ENCODE measurements at regions not wholly inside any gene's neighbourhood (a gene's known extent, or its start where the extent isn't known, plus 50 kb on each side); places are given as distances from the start of the nearest gene placed in this dataset.
A peak's percentile ranks its signal among the peaks of the same experiment; 100 is the strongest.

DNA sequence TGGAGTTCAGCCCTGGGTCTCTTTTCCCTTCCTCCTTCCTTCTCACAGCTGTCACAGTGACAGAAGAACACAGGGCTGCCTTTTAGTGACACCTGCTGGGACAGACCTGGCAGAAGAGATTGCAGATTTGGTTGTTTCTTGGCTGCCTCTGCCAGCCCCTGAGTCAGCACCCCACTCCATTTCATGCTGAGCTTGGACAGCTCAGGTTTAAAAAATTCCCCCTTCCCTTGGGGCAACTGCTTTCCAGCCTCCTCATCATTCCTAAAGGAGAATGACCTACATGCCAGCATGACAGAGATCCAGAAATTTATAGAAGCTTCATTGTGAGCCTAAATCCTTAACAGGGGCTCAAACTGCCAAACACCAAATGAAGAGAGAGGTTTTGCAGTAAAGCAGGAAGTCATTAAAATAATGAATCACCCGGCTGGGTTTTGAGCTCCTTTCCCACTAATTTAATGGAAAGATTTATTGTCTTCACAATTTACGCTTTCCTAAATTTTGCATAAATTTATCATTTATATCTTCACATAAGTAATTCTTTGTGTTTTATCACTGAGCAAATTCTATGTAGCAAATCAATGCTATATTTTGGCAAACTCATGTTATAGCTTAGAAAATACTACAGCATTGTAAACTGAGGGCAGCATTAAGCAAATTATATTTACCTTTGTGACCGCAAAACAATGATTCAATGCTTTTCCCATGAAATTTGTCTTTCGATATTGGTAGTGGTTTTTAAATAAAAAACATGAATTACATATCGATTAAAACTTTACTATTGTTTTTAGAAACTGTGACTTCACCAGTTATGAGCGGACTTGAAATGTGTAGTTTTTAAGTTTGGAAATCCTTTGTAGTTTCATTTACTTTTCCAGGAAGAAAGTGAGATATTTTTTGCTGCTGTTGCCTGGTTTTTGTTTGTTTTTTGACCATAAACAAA lies 399.5 kb upstream of the ANKRD30A start:
- no peaks in the 10 kb centered on the region for H3K27me3 ChIP-seq (replicated peaks; ENCODE audit: control insufficient read depth, insufficient read depth, low read length)
- H3K4me1 ChIP-seq (ENCODE audit: control insufficient read depth, insufficient read depth, low read length): peaks cover 18% of the 10 kb centered on the region
- H3K9me3 ChIP-seq (ENCODE audit: control insufficient read depth, low read length): no peaks in the 10 kb centered on the region
- peak; percentile 87 for DNase-seq (ENCODE audit: low read depth)
- H3K36me3 ChIP-seq (ENCODE audit: control insufficient read depth, insufficient read depth, low read length, severe bottlenecking): no peaks in the 10 kb centered on the region
- H3K4me3 ChIP-seq (ENCODE audit: low read length): no peak overlapping the region
- no peak overlapping the region for H3K9ac ChIP-seq (ENCODE audit: low read length)

DNA sequence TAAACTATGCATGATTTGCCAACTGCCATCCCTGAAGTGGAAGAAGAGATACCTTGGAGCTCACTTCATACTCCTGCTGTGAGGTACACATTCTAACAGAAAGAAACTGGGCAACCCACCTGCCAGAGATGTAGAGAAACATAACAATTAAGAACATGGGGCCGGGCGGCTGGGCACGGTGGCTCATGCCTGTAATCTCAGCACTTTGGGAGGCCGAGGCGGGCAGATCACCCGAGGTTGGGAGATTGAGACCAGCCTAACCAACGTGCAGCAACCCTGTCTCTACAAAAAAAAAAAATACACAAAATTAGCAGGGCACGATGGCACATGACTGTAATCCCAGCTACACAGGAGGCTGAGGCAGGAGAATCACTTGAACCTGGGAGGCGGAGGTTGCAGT lies 402.6 kb upstream of the ANKRD30A start:
- H3K36me3 ChIP-seq (ENCODE audit: control insufficient read depth, insufficient read depth, low read length, severe bottlenecking): no peaks in the 10 kb centered on the region
- no peaks in the 10 kb centered on the region for H3K27me3 ChIP-seq (replicated peaks; ENCODE audit: control insufficient read depth, insufficient read depth, low read length)
- no peak overlapping the region for H3K9ac ChIP-seq (ENCODE audit: low read length)
- no peak for DNase-seq (ENCODE audit: low read depth)
- H3K4me1 ChIP-seq (ENCODE audit: control insufficient read depth, insufficient read depth, low read length): peaks cover 18% of the 10 kb centered on the region
- no peak overlapping the region for H3K4me3 ChIP-seq (ENCODE audit: low read length)
- H3K9me3 ChIP-seq (ENCODE audit: control insufficient read depth, low read length): no peaks in the 10 kb centered on the region

DNA sequence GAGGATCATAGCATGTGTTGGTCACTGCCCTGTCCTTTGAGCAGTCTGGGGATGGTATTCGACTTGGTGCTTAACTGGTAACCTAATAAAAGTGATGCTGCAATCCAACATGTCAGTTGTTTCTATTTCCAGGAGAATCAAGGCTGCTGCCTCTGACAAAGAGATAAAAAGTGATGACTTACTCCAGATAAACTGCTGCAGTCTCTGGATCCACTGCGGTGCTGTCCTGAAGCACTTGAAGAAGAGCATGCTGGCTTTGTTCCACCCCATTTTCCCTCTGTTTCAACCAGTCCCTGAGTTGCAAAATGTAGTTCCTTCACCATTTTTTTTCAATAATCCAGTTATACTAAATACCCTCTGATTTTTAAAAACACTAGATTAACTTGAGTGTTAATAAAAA lies 403.5 kb upstream of the ANKRD30A start:
- Histone ChIP-seq H3K36me3 (ENCODE audit: control insufficient read depth, insufficient read depth, low read length, severe bottlenecking) (no peaks in the 10 kb centered on the region), H3K27me3 (replicated peaks; ENCODE audit: control insufficient read depth, insufficient read depth, low read length) (no peaks in the 10 kb centered on the region), H3K9me3 (ENCODE audit: control insufficient read depth, low read length) (no peaks in the 10 kb centered on the region), H3K4me1 (ENCODE audit: control insufficient read depth, insufficient read depth, low read length) (peaks cover 18% of the 10 kb centered on the region), H3K9ac (ENCODE audit: low read length) (no peak overlapping the region), H3K4me3 (ENCODE audit: low read length) (no peak overlapping the region)
- no peak for DNase-seq (ENCODE audit: low read depth)

DNA sequence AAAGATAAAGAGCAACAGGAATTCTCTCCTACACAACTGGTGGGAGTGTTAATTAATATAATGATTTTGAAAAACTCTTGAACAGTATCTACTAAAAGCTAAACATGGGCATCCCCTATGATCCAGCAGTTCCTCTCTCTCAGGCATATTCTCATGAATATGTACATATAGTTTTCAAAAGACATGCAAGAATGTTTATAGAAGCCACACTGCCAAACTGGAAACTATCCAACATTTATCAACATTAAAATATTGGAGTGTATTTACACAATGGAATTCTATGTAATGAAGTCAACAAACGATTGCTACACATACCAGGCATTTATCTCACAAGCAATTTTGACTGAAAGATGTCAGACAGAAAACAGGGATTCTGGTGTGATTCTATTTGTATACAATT lies 404.5 kb upstream of the ANKRD30A start:
- no peak overlapping the region for H3K4me3 ChIP-seq (ENCODE audit: low read length)
- no peaks in the 10 kb centered on the region for H3K9me3 ChIP-seq (ENCODE audit: control insufficient read depth, low read length)
- H3K9ac ChIP-seq (ENCODE audit: low read length): no peak overlapping the region
- H3K27me3 ChIP-seq (replicated peaks; ENCODE audit: control insufficient read depth, insufficient read depth, low read length): no peaks in the 10 kb centered on the region
- no peaks in the 10 kb centered on the region for H3K36me3 ChIP-seq (ENCODE audit: control insufficient read depth, insufficient read depth, low read length, severe bottlenecking)
- H3K4me1 ChIP-seq (ENCODE audit: control insufficient read depth, insufficient read depth, low read length): peaks cover 14% of the 10 kb centered on the region
- DNase-seq (ENCODE audit: low read depth): peak; percentile 24

DNA sequence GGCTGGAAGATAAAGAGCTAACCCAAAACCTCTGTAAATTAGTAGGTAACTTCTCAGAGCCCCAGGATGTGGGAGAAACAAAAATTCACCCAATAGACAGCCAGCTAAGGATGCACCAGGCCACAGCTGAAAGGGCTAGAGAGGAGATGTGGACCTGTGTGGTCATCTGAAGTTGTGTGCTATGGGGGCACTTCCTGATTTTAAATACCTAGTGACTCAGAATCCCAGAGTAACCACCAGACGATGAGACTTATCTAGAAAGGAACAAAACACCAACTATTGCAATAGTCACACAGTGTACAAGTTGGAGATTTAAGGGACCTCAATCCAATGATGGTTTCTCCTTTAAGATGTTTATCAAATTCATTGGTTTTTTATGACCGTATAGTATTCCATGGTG lies 408.3 kb upstream of the ANKRD30A start:
- Histone ChIP-seq H3K9ac (ENCODE audit: low read length) (no peak overlapping the region), H3K36me3 (ENCODE audit: control insufficient read depth, insufficient read depth, low read length, severe bottlenecking) (no peaks in the 10 kb centered on the region), H3K9me3 (ENCODE audit: control insufficient read depth, low read length) (no peaks in the 10 kb centered on the region), H3K4me3 (ENCODE audit: low read length) (no peak overlapping the region), H3K27me3 (replicated peaks; ENCODE audit: control insufficient read depth, insufficient read depth, low read length) (no peaks in the 10 kb centered on the region), H3K4me1 (ENCODE audit: control insufficient read depth, insufficient read depth, low read length) (peaks cover 5% of the 10 kb centered on the region)
- no peak for DNase-seq (ENCODE audit: low read depth)

DNA sequence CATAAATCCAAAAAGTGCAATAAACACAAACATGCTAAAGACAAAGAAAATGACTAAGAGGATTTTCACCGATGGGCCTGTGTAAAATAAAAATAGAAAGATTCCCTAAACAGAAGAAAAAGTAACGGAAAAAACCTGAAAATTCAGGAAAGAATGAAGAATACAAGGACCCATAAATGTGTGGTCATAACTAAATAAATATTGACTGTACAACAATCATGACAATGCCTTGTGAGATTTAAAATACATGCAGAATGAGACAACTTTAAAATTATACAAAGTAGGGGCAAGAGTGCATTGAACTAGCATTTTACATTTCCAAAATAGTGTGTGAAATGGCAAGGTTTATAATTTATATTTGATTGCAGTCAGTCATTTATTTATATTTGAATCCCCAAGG lies 409.1 kb upstream of the ANKRD30A start:
- no peaks in the 10 kb centered on the region for H3K9me3 ChIP-seq (ENCODE audit: control insufficient read depth, low read length)
- no peak for DNase-seq (ENCODE audit: low read depth)
- no peak overlapping the region for H3K4me3 ChIP-seq (ENCODE audit: low read length)
- no peaks in the 10 kb centered on the region for H3K36me3 ChIP-seq (ENCODE audit: control insufficient read depth, insufficient read depth, low read length, severe bottlenecking)
- H3K4me1 ChIP-seq (ENCODE audit: control insufficient read depth, insufficient read depth, low read length): no peaks in the 10 kb centered on the region
- no peaks in the 10 kb centered on the region for H3K27me3 ChIP-seq (replicated peaks; ENCODE audit: control insufficient read depth, insufficient read depth, low read length)
- H3K9ac ChIP-seq (ENCODE audit: low read length): no peak overlapping the region

DNA sequence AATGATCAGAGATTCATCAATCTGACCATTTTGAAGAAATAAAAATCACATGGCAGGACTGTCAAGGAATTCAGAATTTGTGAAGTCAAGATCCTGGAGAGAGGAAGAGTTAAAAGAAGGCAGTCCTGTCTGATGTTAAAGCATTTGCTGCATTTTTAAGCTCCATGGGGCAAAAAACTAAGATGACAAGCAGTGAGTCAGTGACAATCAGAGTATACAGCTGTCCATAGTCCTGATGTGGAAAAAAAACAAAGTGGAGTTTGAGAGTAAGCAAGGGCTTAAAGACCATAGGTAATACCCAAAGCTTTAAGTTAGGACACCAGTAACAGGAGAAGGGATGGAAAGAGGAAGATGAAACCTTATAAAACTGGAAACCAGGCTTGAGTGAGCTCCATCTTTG lies 412.7 kb upstream of the ANKRD30A start:
- no peaks in the 10 kb centered on the region for H3K4me1 ChIP-seq (ENCODE audit: control insufficient read depth, insufficient read depth, low read length)
- no peak overlapping the region for H3K4me3 ChIP-seq (ENCODE audit: low read length)
- no peak overlapping the region for H3K9ac ChIP-seq (ENCODE audit: low read length)
- no peaks in the 10 kb centered on the region for H3K36me3 ChIP-seq (ENCODE audit: control insufficient read depth, insufficient read depth, low read length, severe bottlenecking)
- DNase-seq (ENCODE audit: low read depth): no peak
- H3K27me3 ChIP-seq (replicated peaks; ENCODE audit: control insufficient read depth, insufficient read depth, low read length): no peaks in the 10 kb centered on the region
- H3K9me3 ChIP-seq (ENCODE audit: control insufficient read depth, low read length): no peaks in the 10 kb centered on the region

DNA sequence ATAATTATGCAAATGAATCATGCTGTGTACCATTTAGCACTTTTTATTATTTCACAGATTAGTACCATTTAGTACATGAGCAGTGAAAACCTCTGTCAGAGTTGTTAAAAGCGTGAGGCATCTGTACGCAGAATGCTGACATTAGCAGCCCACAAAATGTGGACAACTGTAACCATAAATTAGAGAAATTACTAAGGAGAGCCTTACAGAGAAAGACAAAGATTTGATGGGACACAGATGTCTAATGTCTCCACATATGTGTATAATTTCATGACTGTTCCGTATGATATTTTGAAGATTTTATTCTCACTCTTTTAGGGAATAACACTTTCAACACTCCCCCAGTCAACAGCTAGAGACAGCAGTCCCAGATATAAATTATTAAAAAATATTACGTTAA lies 414.0 kb upstream of the ANKRD30A start:
- Histone ChIP-seq H3K4me1 (ENCODE audit: control insufficient read depth, insufficient read depth, low read length) (no peaks in the 10 kb centered on the region), H3K4me3 (ENCODE audit: low read length) (no peak overlapping the region), H3K36me3 (ENCODE audit: control insufficient read depth, insufficient read depth, low read length, severe bottlenecking) (no peaks in the 10 kb centered on the region), H3K9me3 (ENCODE audit: control insufficient read depth, low read length) (no peaks in the 10 kb centered on the region), H3K27me3 (replicated peaks; ENCODE audit: control insufficient read depth, insufficient read depth, low read length) (no peaks in the 10 kb centered on the region), H3K9ac (ENCODE audit: low read length) (no peak overlapping the region)
- DNase-seq (ENCODE audit: low read depth): no peak

DNA sequence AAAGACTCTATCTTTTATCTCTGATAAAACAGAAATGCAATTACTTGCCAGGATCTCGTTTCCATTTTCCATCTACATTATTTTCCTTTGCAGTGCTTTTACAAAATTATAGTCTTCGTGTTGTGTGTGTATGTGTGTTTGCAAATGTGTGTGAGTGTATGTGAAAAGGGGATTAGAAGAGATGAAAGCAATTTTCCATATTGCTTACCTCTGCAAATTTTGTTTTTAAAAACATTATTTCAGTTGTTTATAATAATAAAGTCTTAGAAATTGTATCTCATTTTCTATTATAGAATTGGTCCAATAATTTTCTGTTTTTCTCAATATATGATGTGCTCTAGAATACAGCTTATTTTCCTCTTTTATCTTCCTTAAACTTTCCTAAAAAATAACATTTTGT lies 421.3 kb upstream of the ANKRD30A start:
- Histone ChIP-seq H3K9ac (ENCODE audit: low read length) (no peak overlapping the region), H3K9me3 (ENCODE audit: control insufficient read depth, low read length) (peaks cover 12% of the 10 kb centered on the region), H3K4me3 (ENCODE audit: low read length) (no peak overlapping the region), H3K4me1 (ENCODE audit: control insufficient read depth, insufficient read depth, low read length) (no peaks in the 10 kb centered on the region), H3K27me3 (replicated peaks; ENCODE audit: control insufficient read depth, insufficient read depth, low read length) (no peaks in the 10 kb centered on the region), H3K36me3 (ENCODE audit: control insufficient read depth, insufficient read depth, low read length, severe bottlenecking) (no peaks in the 10 kb centered on the region)
- no peak for DNase-seq (ENCODE audit: low read depth)

DNA sequence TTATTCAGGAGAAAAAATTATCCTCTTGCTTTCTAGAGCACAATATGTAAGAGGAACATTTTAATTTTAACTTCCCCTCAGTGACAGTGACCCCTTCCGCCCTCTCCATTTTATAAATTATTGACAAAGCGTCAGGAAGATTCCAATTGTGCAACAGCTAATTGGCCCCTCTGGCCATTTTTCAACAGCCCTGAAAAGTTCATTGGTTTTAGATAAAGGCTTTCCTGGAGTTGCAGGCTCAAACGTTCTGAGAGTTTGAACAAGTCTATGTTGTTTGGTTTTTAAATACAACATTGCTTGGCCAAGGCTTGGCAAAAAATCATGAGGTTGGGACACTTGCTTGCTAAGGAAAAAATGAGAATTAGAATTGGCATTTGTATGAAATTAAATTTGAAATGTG lies 422.2 kb upstream of the ANKRD30A start:
- Histone ChIP-seq H3K4me1 (ENCODE audit: control insufficient read depth, insufficient read depth, low read length) (no peaks in the 10 kb centered on the region), H3K36me3 (ENCODE audit: control insufficient read depth, insufficient read depth, low read length, severe bottlenecking) (no peaks in the 10 kb centered on the region), H3K9ac (ENCODE audit: low read length) (no peak overlapping the region), H3K27me3 (replicated peaks; ENCODE audit: control insufficient read depth, insufficient read depth, low read length) (no peaks in the 10 kb centered on the region), H3K9me3 (ENCODE audit: control insufficient read depth, low read length) (peaks cover 12% of the 10 kb centered on the region), H3K4me3 (ENCODE audit: low read length) (no peak overlapping the region)
- DNase-seq (ENCODE audit: low read depth): peak; percentile 7

DNA sequence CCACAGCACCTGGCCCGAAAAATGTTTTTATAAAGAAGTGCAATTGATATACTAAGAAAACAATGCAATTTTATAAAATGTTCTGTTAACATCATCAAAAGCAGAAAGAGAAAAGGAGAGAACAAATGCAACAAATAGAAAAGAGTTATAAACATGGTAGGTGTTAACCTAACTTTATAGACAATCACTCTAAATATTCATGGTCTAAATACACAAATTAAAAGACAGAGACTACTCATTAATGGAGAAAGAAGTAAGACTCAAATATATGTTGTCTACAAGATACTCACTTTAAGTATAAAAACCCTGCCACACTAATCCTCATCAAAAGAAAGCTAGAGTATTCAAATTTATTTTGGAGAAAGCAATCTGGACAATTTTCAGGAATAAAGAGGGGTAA lies 425.3 kb upstream of the ANKRD30A start:
- Histone ChIP-seq H3K4me1 (ENCODE audit: control insufficient read depth, insufficient read depth, low read length) (no peaks in the 10 kb centered on the region), H3K9ac (ENCODE audit: low read length) (no peak overlapping the region), H3K36me3 (ENCODE audit: control insufficient read depth, insufficient read depth, low read length, severe bottlenecking) (no peaks in the 10 kb centered on the region), H3K9me3 (ENCODE audit: control insufficient read depth, low read length) (peaks cover 12% of the 10 kb centered on the region), H3K4me3 (ENCODE audit: low read length) (no peak overlapping the region), H3K27me3 (replicated peaks; ENCODE audit: control insufficient read depth, insufficient read depth, low read length) (no peaks in the 10 kb centered on the region)
- no peak for DNase-seq (ENCODE audit: low read depth)

DNA sequence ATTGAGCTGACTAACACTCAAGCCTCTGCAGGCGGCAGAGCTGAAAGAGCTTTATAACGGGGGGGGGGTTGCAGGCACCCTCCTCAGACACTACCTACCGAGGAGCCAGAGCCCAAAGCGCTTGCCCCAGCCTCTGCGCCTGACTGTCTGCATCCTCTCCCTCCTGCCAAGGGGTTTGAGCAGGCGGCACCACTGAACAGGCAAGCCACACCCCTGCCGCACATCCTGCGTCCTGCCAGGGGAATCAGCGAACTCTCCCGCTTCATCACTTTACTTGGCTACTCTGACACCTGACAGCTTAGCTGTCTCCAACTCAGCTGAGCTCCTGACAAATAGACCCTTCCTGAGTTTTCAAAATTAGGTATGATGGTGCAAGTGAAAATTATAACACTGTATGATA lies 432.6 kb upstream of the ANKRD30A start:
- Histone ChIP-seq H3K36me3 (ENCODE audit: control insufficient read depth, insufficient read depth, low read length, severe bottlenecking) (no peaks in the 10 kb centered on the region), H3K4me3 (ENCODE audit: low read length) (no peak overlapping the region), H3K27me3 (replicated peaks; ENCODE audit: control insufficient read depth, insufficient read depth, low read length) (no peaks in the 10 kb centered on the region), H3K9me3 (ENCODE audit: control insufficient read depth, low read length) (no peaks in the 10 kb centered on the region), H3K9ac (ENCODE audit: low read length) (no peak overlapping the region), H3K4me1 (ENCODE audit: control insufficient read depth, insufficient read depth, low read length) (no peaks in the 10 kb centered on the region)
- no peak for DNase-seq (ENCODE audit: low read depth)

Data from adipocyte (in vitro differentiated cells).